ENCODE measurements at regions not wholly inside any gene's neighbourhood (a gene's known extent, or its start where the extent isn't known, plus 50 kb on each side); places are given as distances from the start of the nearest gene placed in this dataset.
"Not testable (repeated sequence)": the region's sequence is repeated elsewhere in the genome, so short reads cannot be mapped to it uniquely, and the experiment has no call there.

DNA sequence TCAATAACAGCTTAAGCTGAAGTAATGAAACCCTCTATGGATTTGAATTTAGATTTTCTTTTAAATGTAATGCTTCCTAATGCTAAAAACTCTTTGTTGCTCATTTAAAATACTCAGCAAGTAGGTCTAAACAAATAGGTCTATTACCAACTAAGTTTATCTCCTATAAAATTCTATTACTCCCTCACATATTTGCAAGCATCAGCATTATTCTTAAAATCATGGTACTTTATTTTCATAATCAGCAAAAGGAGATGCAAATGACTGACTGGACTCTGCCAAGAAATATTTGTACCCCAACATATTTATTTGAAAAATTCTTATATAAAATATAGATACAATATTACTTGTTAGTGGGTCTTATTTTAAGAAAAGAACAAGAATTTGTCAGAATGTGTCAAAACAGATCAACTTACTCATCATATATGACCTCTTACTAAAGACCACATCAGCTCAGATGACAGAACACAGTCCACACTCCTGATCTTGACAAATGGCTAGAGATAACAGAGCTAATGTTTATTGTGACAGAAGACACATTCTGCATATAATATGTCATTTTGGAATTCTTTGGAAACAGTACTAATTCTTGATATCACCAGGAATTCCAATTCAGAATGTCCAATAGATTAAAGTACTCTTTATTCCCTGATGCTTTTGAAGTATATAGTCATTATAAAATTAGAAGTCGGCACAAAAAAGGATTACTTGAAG, 704.6 kb upstream of the PCDH9 start:
- no peaks in the 10 kb centered on the region for H3K9me3 ChIP-seq
- no peaks in the 10 kb centered on the region for H3K36me3 ChIP-seq
- H3K4me1 ChIP-seq: peaks cover 2% of the 10 kb centered on the region; the same call in 1 of the 2 replicates
- no peaks in the 10 kb centered on the region for H3K27me3 ChIP-seq
- no peak for DNase-seq
- H3K4me3 ChIP-seq (ENCODE audit: low read depth, low read length): no peak overlapping the region
- no peak for TF ChIP-seq CTCF (IDR thresholded peaks at IDR 0.05; ENCODE audit: low read depth, low read length)

- peaks cover 2% of the 10 kb centered on the region; the same call in 1 of the 2 replicates for H3K4me1 ChIP-seq
- no peaks in the 10 kb centered on the region for H3K27me3 ChIP-seq
- H3K4me3 ChIP-seq (ENCODE audit: low read depth, low read length): no peak overlapping the region
- no peak for DNase-seq
- no peaks in the 10 kb centered on the region for H3K9me3 ChIP-seq
- TF ChIP-seq CTCF (IDR thresholded peaks at IDR 0.05; ENCODE audit: low read depth, low read length): no peak
- H3K36me3 ChIP-seq: no peaks in the 10 kb centered on the region
These were observed 702.9 kb upstream of the PCDH9 start for GRCh38 chr13:67932991-67933390.

- no peak for TF ChIP-seq CTCF (IDR thresholded peaks at IDR 0.05; ENCODE audit: low read depth, low read length)
- H3K36me3 ChIP-seq: no peaks in the 10 kb centered on the region
- no peaks in the 10 kb centered on the region; the same call in none of the 2 replicates for H3K9me3 ChIP-seq
- H3K27me3 ChIP-seq: no peaks in the 10 kb centered on the region
- DNase-seq: no peak
- no peaks in the 10 kb centered on the region for H3K4me1 ChIP-seq
- H3K4me3 ChIP-seq (ENCODE audit: low read depth, low read length): no peak overlapping the region
These were observed 687.3 kb upstream of the PCDH9 start for GRCh38 chr13:67917291-67917987.

GRCh38 chr13:67916650-67917049, 686.5 kb upstream of the PCDH9 start:
- Histone ChIP-seq H3K36me3 (no peaks in the 10 kb centered on the region), H3K9me3 (no peaks in the 10 kb centered on the region; the same call in none of the 2 replicates), H3K27me3 (no peaks in the 10 kb centered on the region), H3K4me1 (no peaks in the 10 kb centered on the region), H3K4me3 (ENCODE audit: low read depth, low read length) (no peak overlapping the region)
- DNase-seq: no peak
- no peak for TF ChIP-seq CTCF (IDR thresholded peaks at IDR 0.05; ENCODE audit: low read depth, low read length)

- H3K4me3 ChIP-seq (ENCODE audit: low read depth, low read length): no peak overlapping the region
- no peaks in the 10 kb centered on the region for H3K27me3 ChIP-seq
- no peak for TF ChIP-seq CTCF (IDR thresholded peaks at IDR 0.05; ENCODE audit: low read depth, low read length)
- H3K36me3 ChIP-seq: no peaks in the 10 kb centered on the region
- no peaks in the 10 kb centered on the region for H3K4me1 ChIP-seq
- no peaks in the 10 kb centered on the region for H3K9me3 ChIP-seq
- no peak for DNase-seq
These were observed 684.4 kb upstream of the PCDH9 start for GRCh38 chr13:67914535-67914934.

DNA sequence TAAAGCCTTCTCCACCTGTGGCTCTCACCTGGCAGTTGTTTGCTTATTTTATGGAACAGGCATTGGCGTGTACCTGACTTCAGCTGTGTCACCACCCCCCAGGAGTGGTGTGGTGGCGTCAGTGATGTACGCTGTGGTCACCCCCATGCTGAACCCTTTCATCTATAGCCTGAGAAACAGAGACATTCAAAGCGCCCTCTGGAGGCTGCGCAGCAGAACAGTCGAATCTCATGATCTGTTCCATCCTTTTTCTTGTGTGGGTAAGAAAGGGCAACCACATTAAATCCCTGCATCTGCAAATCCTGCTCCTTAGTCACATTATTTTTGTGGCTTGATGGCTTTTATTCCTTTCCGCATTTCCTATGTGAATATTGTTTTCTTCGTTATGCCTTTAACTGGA, 672.8 kb upstream of the PCDH9 start:
- not testable (repeated sequence) for H3K4me3 ChIP-seq (ENCODE audit: low read depth, low read length); H3K27me3 ChIP-seq; H3K9me3 ChIP-seq; DNase-seq; H3K4me1 ChIP-seq; H3K36me3 ChIP-seq
